ENCODE measurements at regions not wholly inside any gene's neighbourhood (a gene's known extent, or its start where the extent isn't known, plus 50 kb on each side); places are given as distances from the start of the nearest gene placed in this dataset.
"Not testable (repeated sequence)": the region's sequence is repeated elsewhere in the genome, so short reads cannot be mapped to it uniquely, and the experiment has no call there.

GRCh38 chr2:241984658-241985057, 115.1 kb downstream of the RTP5 start:
- no peak for DNase-seq

- DNase-seq, result not testable (repeated sequence)
These were observed 115.8 kb downstream of the RTP5 start for GRCh38 chr2:241985161-241985985.

- DNase-seq, result no peak
These were observed 116.4 kb downstream of the RTP5 start for GRCh38 chr2:241985986-241986329.

- DNase-seq, result no peak
These were observed 117.5 kb downstream of the RTP5 start for GRCh38 chr2:241986836-241987641.

GRCh38 chr2:241987726-241988125, 118.2 kb downstream of the RTP5 start:
- DNase-seq, result no peak

GRCh38 chr2:241988146-241988545, 118.6 kb downstream of the RTP5 start:
- DNase-seq, result no peak

- no peak for DNase-seq
These were observed 119.5 kb downstream of the RTP5 start for GRCh38 chr2:241989074-241989473.

GRCh38 chr2:241990466-241990865, 120.9 kb downstream of the RTP5 start:
- DNase-seq, result no peak

GRCh38 chr2:241991299-241991698, 121.8 kb downstream of the RTP5 start:
- no peak for DNase-seq

- no peak for DNase-seq
These were observed 123.2 kb downstream of the RTP5 start for GRCh38 chr2:241992753-241993152.

- DNase-seq, result no peak
These were observed 124.0 kb downstream of the RTP5 start for GRCh38 chr2:241993386-241994005.

GRCh38 chr2:241994086-241994485, 124.6 kb downstream of the RTP5 start:
- no peak for DNase-seq

- DNase-seq, result no peak
These were observed 125.2 kb downstream of the RTP5 start for GRCh38 chr2:241994556-241995213.

GRCh38 chr2:241996100-241996499, 126.6 kb downstream of the RTP5 start:
- DNase-seq, result no peak

- no peak for DNase-seq
These were observed 127.5 kb downstream of the RTP5 start for GRCh38 chr2:241997017-241997416.

GRCh38 chr2:241999184-241999583, 129.7 kb downstream of the RTP5 start:
- DNase-seq, result no peak

GRCh38 chr2:242001853-242002252, 132.3 kb downstream of the RTP5 start:
- no peak for DNase-seq

- no peak for DNase-seq
These were observed 133.4 kb downstream of the RTP5 start for GRCh38 chr2:242002944-242003343.

- no peak for DNase-seq
These were observed 134.8 kb downstream of the RTP5 start for GRCh38 chr2:242004223-242004901.

- DNase-seq, result no peak
These were observed 135.3 kb downstream of the RTP5 start for GRCh38 chr2:242004902-242005230.

- not testable (repeated sequence) for DNase-seq
These were observed 136.6 kb downstream of the RTP5 start for GRCh38 chr2:242006091-242006634.

- not testable (repeated sequence) for DNase-seq
These were observed 139.4 kb downstream of the RTP5 start for GRCh38 chr2:242008908-242009307.
